Liver (tissue), 8 donors: ENCODE measurements at regions not wholly inside any gene's neighbourhood (a gene's known extent, or its start where the extent isn't known, plus 50 kb on each side); places are given as distances from the start of the nearest gene placed in this dataset.

Source experiments
- DNase-seq: peaks from one replicate; pipeline ENCODE4 v3.0.0-alpha.2; 2017; ENCODE audit warnings: low spot score
- H3K27ac ChIP-seq, 2 donors: one replicate each; pipeline ENCODE4 v1.7.0; 2013; ENCODE audit warnings: inconsistent platforms in 2 of 2, low read length in 2 of 2, control low read depth in 1 of 2, low read depth in 1 of 2, mild to moderate bottlenecking in 1 of 2
- H3K27me3 ChIP-seq, 4 donors: one replicate each; pipeline versions ENCODE4 v1.6.1 to v1.7.0; 2013; ENCODE audit warnings: low read length in 3 of 4, inconsistent platforms in 1 of 4, mild to moderate bottlenecking in 1 of 4, moderate library complexity in 1 of 4; ENCODE audit not compliant: control insufficient read depth in 4 of 4, insufficient read depth in 4 of 4
- H3K36me3 ChIP-seq, 4 donors: one replicate each; pipeline versions ENCODE4 v1.6.1 to v1.7.0; 2013; ENCODE audit warnings: low read length in 3 of 4, mild to moderate bottlenecking in 3 of 4, low read depth in 1 of 4, moderate library complexity in 1 of 4; ENCODE audit not compliant: control insufficient read depth in 4 of 4, insufficient read depth in 3 of 4
- H3K4me1 ChIP-seq, 4 donors: one replicate each; pipeline versions ENCODE4 v1.6.1 to v1.7.0; 2013; ENCODE audit warnings: low read length in 3 of 4, mild to moderate bottlenecking in 3 of 4, moderate library complexity in 1 of 4; ENCODE audit not compliant: control insufficient read depth in 4 of 4, insufficient read depth in 4 of 4
- H3K4me3 ChIP-seq, 3 donors: one replicate each; pipeline versions ENCODE4 v1.6.1 to v1.7.0; 2013; ENCODE audit warnings: low read length in 3 of 3, control low read depth in 1 of 3, low read depth in 1 of 3, mild to moderate bottlenecking in 1 of 3
- H3K9ac ChIP-seq, 2 donors: one replicate each; pipeline ENCODE4 v1.7.0; 2013; ENCODE audit warnings: low read length in 2 of 2, mild to moderate bottlenecking in 2 of 2, moderate library complexity in 2 of 2, control low read depth in 1 of 2, low read depth in 1 of 2
- H3K9me3 ChIP-seq, 4 donors: one replicate each; pipeline versions ENCODE4 v1.6.1 to v1.7.0; 2013; ENCODE audit warnings: low read length in 3 of 4; ENCODE audit not compliant: control insufficient read depth in 4 of 4
- ATF3 ChIP-seq: IDR thresholded peaks from 2 replicates; pipeline ENCODE4 v1.6.1; 2016; ENCODE audit warnings: antibody characterized with exemption
- CTCF ChIP-seq: fragments of 150-350 bp; IDR thresholded peaks from 2 replicates; pipeline ENCODE4 v1.5.1; 2017; ENCODE audit warnings: improper control_type of control experiment, low read depth, low read length; ENCODE audit not compliant: missing input control
- EGR1 ChIP-seq, 2 donors: IDR thresholded peaks; 2 replicates each; pipeline ENCODE4 v1.6.1; 2016 to 2018; ENCODE audit warnings: antibody characterized with exemption in 2 of 2, low read depth in 2 of 2
- FOXA1 ChIP-seq: IDR thresholded peaks from 2 replicates; pipeline ENCODE4 v1.6.1; 2016; ENCODE audit warnings: antibody characterized with exemption
- FOXA2 ChIP-seq: IDR thresholded peaks from 2 replicates; pipeline ENCODE4 v1.6.1; 2016; ENCODE audit warnings: antibody characterized with exemption
- HNF4A ChIP-seq, 2 donors: conservative IDR thresholded peaks; 2 replicates each; pipeline ENCODE4 v1.6.1; 2016; ENCODE audit warnings: antibody characterized with exemption in 2 of 2, mild to moderate bottlenecking in 2 of 2
- HNF4G ChIP-seq: IDR thresholded peaks from 2 replicates; pipeline ENCODE4 v1.6.1; 2016; ENCODE audit warnings: antibody characterized with exemption
- JUND ChIP-seq, 2 donors: IDR thresholded peaks; 2 replicates each; pipeline ENCODE4 v1.6.1; 2016; ENCODE audit warnings: antibody characterized with exemption in 2 of 2
- MAX ChIP-seq: IDR thresholded peaks from 2 replicates; pipeline ENCODE4 v1.6.1; 2016; ENCODE audit warnings: antibody characterized with exemption
- NR2F2 ChIP-seq: IDR thresholded peaks from 2 replicates; pipeline ENCODE4 v1.6.1; 2016; ENCODE audit warnings: antibody characterized with exemption
- RAD21 ChIP-seq, 2 donors: IDR thresholded peaks; 2 replicates each; pipeline ENCODE4 v1.6.1; 2016; ENCODE audit warnings: antibody characterized with exemption in 2 of 2, mild to moderate bottlenecking in 2 of 2
- REST ChIP-seq: IDR thresholded peaks from 2 replicates; pipeline ENCODE4 v1.6.1; 2016; ENCODE audit warnings: antibody characterized with exemption, mild to moderate bottlenecking
- SP1 ChIP-seq: IDR thresholded peaks from 2 replicates; pipeline ENCODE4 v1.6.1; 2018; ENCODE audit warnings: antibody characterized with exemption, mild to moderate bottlenecking
- ZBTB33 ChIP-seq: IDR thresholded peaks from 2 replicates; pipeline ENCODE4 v1.6.1; 2016; ENCODE audit warnings: antibody characterized with exemption
- WGBS: extraction: QIAGEN DNeasy Blood & Tissue Kit; methylation state at CpG from one replicate; pipeline ENCODE4 v1.1.7; 2013; 5-methylcytosine and 5-hydroxymethylcytosine counted together
- donor health status: healthy.
- donor health status: healthy.
- donor health status: healthy.
- donor health status: healthy.
- donor health status: healthy.

GRCh38 chr12:24688601-24689000 lies 260.3 kb downstream of the BCAT1 start:
- DNase-seq, result no peak
- H3K27ac ChIP-seq, result no peak overlapping the region
- H3K4me1 ChIP-seq, result no peaks in the 10 kb centered on the region
- no peaks in the 10 kb centered on the region for H3K9me3 ChIP-seq
- no peaks in the 10 kb centered on the region for H3K36me3 ChIP-seq
- WGBS, result 98% methylated on average over 6 of the region's 6 CpGs
- no peaks in the 10 kb centered on the region for H3K27me3 ChIP-seq
- no peak for TF ChIP-seq FOXA2
- TF ChIP-seq HNF4A (conservative IDR thresholded peaks at IDR 0.05), result no peak
- no peak for TF ChIP-seq RAD21 (IDR thresholded peaks at IDR 0.05)
- no peak for TF ChIP-seq CTCF
- TF ChIP-seq NR2F2, result no peak
- TF ChIP-seq SP1, result no peak
- no peak for TF ChIP-seq MAX
- no peak for TF ChIP-seq FOXA1
- H3K4me3 ChIP-seq, result no peak overlapping the region
- H3K9ac ChIP-seq, result no peak overlapping the region

GRCh38 chr12:24681570-24681969 lies 267.3 kb downstream of the BCAT1 start:
- Histone ChIP-seq H3K4me1 (peaks cover 0 to 5% (median 1%) of the 10 kb centered on the region in 4 donors), H3K9me3 (no peaks in the 10 kb centered on the region), H3K27me3 (no peaks in the 10 kb centered on the region), H3K27ac (no peak overlapping the region), H3K9ac (no peak overlapping the region), H3K36me3 (no peaks in the 10 kb centered on the region), H3K4me3 (no peak overlapping the region)
- 95% methylated on average over 3 of the region's 3 CpGs for WGBS
- no peak for DNase-seq
- TF ChIP-seq HNF4G, result no peak
- TF ChIP-seq EGR1 (IDR thresholded peaks at IDR 0.05; ENCODE audit: low read depth in 2 of 2), result no peak
- no peak for TF ChIP-seq JUND (IDR thresholded peaks at IDR 0.05)
- no peak for TF ChIP-seq CTCF
- TF ChIP-seq ZBTB33, result no peak
- TF ChIP-seq ATF3, result no peak
- no peak for TF ChIP-seq REST
- TF ChIP-seq NR2F2, result no peak
- no peak for TF ChIP-seq RAD21 (IDR thresholded peaks at IDR 0.05)
